Mucosa of gallbladder (tissue), 1 donor: ENCODE measurements at regions not wholly inside any gene's neighbourhood (a gene's known extent, or its start where the extent isn't known, plus 50 kb on each side); places are given as distances from the start of the nearest gene placed in this dataset.

Experiments used
- DNase-seq: peaks from one replicate; pipeline ENCODE4 v3.0.0-alpha.2; 2020; ENCODE audit warnings: low spot score
- donor health status: DM: no; HTN: no; CAD: no.

DNA sequence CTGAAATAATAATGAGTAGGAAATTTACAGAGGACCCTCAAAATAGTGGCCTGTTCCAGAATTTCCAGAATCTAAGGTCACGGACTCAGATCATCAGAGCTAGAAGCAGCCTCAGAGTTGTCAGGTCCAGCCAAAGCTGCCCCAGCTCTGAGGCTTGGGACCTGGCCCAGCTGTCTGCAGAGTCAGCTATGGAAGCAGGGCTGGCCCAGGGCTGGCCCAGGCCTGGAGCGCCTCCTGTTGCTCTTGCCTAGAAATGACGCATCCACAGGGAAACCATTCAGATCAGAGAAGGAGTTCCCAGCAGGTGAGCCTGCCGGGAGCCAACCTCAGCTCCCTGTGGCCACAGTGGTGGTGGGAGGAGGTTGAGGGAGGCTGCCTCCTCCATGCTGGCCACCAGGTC is 106.7 kb upstream of the ARL4C start:
- no peak for DNase-seq

DNA sequence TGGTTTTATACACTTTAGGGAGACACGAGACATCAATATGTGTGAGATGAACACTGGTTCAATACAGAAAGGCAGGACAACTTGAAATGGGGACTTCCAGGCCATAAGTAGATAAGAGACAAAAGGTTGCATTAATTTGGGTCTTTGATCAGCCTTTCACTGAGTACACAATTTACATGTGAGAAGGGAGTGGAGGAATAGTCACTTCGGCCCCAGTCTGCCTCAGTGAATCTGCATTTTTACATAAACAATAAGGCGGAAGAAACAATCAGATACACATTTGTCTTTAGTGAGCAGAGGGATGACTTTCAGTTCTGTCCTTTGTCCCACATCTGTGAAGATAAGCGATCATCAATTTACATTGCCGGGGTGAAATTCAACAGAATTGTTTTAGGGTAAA is 104.3 kb upstream of the ARL4C start:
- DNase-seq: no peak

DNA sequence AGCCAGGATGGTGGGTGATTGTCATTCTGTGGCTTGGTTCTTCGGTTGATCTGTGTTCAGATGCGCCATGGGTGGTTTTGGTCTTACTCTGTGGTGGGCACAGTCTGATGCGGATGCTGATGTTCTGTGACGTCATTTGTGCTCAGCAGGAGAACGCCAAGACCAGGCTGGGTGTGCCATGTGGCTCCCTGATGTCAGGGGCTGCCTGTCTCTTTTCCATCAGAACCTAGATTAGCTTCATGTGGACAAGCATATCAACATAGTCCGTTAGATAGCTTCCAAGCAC is 100.6 kb upstream of the ARL4C start:
- no peak for DNase-seq

DNA sequence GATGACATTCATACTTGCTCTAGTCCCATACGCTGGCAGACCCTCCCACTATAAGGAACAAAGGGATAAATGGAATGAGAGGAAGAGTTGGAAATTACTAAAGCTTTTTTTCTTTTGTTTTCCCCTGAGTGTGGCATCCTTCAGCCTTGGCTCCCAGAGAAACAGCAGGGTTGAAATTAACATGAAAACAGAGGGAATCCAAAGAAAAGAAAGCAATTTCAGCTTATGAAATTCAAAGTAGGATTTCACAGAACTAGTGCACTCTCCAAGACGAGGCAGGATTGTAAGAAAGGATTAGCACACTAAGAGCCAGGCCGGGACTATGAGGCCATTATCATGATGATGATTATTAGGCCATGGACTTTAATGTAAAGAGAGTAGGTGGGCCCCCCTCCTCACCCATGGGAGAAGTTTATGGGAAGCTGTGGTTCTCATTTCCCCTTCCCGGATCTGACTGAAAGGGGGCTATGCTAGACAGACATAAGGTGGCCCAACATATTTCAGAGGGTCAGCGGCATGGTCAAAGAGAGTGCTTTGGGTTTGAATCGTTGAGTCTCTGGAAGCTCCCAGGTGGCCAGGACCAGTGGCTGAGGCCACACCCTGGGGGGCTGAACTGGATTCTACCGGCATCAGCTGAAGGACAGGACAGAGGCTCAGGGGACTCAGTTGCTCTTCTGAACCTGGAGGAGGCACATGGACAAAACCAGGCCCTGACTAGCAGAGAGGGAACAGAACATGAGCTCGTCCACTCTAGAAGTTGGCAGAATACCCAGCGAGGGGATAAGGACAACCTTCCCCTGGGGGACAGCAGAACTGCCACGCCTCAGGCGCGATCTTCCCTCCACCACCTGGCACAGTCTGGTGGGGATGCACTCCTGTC is 100.1 kb upstream of the ARL4C start:
- no peak for DNase-seq

DNA sequence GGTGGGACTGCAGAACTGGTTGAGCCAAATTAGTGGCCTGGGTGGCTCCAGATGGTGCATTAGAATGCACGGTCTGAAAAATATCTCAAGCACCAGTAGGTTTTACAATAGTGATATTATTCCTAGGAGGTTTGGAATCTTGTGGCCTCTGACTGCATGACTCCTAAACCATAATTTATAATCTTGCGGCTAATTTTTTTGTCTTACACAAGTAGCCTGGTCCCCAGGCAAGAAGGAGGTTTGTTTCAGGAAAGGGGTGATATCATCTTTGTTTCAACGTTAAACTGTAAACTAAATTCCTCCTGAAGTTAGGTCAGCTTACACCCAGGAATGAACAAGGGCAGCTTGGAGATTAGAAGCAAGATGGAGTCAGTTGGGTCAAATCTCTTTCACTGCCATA is 98.9 kb upstream of the ARL4C start:
- no peak for DNase-seq

DNA sequence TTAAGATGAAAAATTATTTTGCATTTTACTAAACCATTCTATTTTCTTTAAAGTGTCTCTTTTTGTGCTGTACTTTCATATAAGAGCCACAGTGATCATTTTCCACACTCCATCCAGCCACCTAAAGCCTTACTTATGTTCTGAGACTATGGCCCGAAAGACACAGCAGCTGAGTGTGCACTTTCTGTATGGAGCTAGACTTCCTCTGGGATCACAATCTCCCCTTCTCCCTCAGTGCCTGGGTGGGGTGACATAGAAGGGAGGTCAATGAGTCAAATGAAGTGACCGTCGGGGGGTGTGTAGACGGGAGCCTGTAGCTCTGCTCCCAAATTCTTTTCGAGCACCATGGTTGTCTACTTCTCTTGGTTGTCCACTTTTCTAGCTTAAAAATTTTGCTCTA is 97.8 kb upstream of the ARL4C start:
- no peak for DNase-seq

DNA sequence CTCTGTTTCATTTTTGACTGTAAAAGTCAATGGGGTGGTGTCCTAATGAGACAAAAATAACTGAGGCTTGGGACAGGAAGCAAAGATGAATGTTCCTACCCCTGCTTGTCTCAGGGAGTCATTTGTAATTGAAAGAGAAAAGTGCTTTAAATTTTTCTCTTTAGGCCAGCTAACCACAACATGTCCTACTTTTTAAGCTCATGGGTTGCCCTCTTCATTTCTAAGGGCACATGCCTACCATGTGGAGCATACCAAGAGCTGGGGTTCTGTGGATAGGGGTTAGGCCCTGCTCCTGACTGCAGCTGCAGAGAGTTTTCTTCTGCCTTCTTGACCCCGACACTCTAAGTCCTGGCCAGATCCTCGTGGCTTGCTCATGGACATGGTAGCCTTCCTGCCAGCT is 96.8 kb upstream of the ARL4C start:
- DNase-seq: no peak

DNA sequence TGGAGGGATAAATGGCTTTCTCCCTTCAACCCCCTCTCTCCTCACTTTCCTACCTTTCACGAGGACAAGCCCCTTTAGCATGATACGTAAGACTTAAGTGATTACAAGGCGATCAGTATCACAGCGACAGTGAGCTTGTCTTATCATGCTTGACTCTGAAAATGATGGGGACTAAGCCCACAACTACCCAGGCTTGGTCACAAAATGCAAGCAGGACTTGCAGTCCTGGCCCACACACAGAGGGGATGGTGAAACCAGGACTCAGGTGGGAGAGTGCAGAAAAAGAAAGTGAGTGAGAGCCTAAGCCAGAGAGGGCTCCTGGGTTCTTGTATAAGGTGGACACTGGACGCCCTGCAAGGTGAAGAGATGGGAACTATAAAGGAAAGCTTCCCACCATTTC is 95.7 kb upstream of the ARL4C start:
- DNase-seq: no peak

DNA sequence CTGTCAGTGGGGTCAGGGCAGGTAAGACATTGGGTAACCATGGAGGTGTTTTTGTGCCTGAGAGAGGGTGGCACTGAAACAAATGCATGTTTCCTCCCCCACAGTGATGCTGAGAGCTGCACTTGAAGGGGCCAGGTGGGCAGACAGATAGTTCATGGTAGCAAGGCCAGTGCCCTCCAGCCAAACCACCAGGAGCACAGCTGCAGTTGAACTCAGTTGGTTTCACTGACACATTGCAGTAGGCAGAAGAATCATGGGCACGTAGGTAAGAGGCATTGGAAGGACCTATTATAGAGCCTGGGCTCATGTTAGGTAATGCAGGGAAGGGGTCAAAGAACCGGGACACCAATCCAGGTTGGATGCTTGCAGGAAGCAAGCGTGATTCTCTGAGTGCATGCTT is 93.2 kb upstream of the ARL4C start:
- DNase-seq: no peak

DNA sequence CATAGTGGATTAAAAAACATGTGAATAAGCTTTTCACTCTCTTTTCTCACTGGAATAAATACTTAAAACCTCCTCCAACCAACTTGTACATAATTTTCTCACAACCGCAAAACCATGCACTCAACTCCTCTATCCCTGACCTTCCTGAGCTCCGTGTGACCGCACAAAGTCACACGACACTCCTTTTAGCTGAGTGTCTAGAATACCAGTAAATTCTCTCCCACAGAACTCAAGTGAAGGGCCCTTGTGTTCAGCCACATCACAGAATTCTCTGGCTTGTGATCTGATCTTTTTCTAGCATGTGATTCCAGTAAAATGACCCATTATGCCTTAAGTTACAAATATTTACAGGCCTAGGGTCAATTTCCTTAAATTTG is 91.2 kb upstream of the ARL4C start:
- no peak for DNase-seq

DNA sequence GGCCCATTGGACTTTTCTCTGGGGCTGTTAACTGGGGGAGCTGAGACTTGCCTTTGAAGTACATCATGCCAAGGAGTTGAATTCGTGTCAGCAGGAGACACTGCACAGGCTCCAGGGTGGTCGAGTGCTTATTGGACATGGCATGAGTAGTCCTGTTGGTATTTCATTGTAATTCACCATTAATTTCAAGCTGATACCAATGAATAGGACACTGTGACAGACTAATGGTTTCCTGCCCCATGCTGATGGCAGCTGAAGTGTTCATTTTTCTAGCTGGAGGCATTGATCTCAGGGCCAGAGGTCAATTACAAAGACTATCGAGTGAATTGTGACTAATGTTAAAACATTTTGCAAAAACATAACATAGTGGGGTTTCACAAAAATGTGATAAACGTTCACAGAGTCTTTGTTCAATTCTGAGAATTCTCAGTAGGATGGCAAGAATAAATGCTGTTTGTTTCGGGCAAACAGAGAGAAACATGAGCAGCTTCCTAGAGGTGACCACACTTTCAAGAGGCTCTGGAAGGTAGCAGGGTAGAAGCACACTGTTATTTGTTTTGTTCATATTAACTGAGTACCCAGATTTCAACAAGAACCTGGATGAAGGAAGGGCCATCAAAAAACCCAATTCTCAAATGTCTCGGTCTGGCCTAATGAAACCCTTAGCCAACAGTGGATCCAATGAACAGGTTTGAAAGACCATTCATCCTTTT is 90.6 kb upstream of the ARL4C start:
- no peak for DNase-seq

DNA sequence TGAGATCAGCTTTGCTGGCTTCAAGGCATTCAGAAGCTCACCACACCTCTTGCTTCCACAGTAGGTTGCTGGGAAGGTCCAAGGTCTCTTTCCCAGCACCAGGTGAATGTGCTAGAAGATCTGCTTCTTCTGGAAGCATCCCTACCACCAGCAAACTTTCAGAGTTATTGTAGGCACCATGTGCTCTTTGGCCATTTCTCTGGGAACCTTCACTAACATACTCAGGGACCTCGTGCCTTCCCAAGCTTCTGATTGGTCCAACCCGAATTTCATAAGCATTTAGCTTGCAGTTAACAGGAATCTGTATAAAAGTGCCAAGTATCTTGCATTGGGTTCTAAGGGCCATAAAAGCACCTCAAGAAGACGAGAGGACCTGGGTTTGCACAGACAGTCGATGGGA is 86.5 kb upstream of the ARL4C start:
- DNase-seq: no peak

DNA sequence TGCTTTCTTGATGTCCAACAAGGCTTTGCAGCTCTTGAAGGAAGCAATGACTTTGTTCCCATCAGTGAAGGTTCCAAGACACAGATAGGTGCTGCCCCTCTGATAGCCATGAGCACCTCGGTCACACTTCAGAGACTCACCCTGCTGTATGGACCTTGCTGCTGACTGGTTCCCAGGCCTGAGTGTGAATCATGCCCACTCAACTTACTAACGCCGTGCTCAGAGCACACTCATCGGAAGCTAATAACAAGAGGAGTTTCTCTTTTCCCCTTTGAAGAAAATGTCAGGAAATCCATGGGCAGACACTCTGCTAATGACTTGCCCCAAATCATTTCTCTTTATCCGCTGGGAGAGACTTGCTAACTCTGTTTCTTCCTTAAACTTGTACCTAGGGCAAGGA is 83.8 kb upstream of the ARL4C start:
- DNase-seq: no peak

DNA sequence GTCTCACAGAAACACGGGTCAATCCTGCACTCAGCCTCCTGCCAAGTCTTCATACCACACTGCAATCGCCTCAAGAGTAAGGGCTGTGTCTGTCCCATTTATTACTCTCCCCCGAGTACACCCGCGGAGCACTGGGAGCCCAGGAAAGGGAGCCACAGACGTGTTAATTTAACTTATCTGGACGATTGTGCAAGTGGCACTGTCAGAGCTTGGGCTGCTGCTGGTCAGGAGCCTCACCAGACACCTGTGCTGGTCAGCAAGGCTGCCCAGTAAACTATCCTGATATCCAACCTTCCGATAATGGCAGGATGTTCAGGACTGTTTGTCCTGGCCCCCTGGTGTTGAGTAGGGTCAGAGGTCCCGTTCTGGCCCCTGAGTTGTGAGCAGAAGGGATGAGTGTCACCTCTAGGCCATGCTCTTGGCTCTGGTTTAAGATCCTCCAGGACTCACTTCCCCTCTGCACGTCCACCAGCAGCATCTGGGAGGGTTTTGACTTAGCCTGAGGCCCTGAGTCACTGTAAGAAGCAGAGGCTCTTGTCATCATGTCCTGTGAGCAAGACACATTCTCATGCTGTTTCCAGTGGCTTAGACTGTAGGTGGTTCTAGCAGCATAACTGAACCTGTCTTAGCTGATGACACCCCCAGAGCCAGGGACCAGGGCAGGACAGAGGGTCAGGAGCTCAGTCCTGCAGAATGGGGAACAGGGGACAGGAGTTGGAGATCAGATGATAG is 82.5 kb upstream of the ARL4C start:
- DNase-seq: no peak

DNA sequence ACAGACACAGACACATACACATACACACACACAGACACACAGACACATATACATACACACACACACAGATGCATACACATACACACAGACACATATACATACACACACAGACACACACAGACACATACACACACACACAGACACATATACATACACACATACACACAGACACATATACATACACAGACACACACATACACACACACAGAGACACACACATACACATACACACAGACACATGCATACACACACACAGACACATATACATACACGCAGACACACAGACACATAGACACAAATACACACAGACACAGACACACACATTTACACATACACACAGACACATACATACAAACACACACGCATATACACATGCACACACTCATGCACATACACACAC is 81.5 kb upstream of the ARL4C start:
- DNase-seq: no peak

DNA sequence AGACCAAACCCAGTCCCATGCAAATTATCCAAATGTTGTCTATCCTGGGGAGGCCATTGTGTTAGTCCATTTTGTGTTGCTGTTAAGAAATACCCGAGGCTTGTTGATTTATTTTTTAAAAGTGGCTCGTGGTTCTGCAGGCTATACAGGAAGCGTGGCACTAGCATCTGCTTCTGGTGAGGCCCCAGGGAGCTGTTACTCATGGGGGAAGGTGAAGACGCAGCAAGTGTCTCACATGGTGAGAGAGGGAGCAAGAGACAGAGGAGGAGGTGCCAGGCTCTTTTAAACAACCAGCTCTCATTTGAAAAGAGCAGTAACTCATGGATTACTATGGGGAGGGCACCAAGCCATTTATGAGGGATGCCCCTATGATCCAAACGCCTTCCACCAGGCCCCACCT is 80.3 kb upstream of the ARL4C start:
- no peak for DNase-seq

DNA sequence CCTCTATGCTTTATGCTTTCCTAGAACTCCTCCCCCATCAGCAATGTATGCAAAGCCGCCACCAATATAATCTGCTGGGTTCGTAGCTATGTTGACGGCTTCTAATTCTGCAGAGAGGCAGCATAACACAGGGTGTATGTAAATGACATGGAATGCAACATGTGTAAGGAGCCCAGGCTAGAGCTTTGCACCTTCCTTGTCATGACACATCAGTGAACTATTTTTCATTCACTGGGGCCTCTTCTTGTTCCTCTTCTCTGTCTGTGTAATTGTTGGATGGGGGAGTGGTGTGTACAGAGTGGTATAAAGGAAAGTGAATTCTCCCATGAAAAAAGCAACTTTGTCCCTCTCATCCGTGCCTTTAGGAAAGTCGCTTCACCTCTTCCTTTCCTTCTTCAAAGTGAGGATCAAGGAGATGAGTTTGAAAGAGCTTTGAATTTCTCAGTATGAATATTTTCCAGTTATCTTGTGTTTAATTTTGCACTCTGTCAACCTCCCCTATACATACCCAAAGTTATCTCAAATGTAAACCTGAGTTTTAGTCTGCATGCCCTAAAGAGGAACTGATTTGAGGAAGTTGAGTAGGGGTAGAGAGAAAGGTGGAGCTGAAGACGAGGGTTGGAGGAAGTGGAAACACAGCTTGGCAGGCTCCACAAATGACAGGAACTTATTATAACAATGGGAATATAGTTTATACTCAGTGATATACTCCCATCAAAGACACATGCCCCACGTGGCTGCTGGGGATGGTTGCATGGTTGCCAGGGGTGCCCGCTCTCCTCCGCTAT is 74.9 kb upstream of the ARL4C start:
- no peak for DNase-seq

DNA sequence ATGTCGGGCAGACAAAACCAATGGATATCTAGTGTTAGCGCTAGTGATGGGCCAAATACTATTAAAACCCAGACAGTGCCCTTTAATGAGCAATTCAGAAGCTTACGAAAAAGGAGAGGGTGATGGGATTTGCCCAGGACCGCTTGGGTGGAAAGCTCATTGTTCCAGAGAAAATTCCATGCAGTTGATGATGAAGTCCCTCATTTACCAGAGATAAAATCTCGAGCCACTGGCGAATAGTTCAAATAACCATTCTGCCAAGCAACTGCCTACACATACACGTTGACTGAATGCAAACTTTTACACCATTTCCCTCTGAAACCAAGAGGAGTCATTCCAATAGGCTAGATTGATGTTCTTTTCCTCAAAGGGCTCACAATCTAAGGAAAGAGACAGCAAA is 73.6 kb upstream of the ARL4C start:
- no peak for DNase-seq

DNA sequence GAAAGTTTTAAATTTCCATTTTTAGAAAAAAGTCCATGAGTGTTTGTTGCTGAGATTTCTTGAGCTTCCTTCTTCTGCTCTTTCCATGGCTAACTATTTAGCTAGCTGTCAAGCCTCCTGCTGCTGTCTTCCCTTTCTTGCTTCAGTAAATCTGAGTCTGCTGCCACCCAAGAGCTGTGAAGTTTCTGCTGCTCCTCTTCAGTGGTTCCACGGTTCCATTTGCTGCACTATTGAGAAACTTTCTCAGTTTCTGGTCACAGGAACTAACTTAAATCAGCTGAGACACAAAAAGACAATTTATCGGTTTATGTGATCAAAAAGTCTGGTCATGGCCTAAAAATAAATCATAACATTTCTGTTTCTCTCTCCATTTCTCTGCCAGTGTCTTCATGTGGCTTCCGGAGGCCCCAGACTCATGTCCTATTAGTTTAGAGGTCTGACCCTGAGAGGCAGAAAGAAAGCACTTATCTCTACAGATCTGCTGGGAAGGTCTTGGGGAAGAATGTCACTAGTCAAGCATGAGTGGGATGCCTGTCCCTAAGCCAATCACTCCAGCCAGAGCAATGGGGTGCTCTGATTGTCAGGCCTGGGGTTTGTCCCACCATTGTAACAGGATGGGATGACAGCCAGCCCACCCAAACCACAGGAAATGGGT is 73.0 kb upstream of the ARL4C start:
- no peak for DNase-seq

DNA sequence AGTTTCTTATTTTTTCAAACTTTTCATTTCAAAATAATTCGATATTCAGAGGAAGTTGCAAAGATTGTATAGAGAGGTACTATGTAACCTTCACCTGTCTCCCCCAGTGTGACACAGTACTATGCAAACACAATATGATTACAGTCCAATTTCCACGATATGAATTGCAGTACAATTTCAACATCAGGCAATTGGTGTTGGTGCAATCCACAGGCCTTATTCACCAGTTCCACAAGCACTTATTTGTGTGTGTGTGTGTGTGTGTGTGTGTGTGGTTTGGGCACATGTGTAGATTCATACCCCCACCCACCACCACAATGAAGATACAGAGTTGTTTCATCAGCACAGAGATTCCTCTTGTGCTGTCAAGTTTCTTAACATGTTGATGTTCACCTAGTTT is 69.7 kb upstream of the ARL4C start:
- DNase-seq: no peak

DNA sequence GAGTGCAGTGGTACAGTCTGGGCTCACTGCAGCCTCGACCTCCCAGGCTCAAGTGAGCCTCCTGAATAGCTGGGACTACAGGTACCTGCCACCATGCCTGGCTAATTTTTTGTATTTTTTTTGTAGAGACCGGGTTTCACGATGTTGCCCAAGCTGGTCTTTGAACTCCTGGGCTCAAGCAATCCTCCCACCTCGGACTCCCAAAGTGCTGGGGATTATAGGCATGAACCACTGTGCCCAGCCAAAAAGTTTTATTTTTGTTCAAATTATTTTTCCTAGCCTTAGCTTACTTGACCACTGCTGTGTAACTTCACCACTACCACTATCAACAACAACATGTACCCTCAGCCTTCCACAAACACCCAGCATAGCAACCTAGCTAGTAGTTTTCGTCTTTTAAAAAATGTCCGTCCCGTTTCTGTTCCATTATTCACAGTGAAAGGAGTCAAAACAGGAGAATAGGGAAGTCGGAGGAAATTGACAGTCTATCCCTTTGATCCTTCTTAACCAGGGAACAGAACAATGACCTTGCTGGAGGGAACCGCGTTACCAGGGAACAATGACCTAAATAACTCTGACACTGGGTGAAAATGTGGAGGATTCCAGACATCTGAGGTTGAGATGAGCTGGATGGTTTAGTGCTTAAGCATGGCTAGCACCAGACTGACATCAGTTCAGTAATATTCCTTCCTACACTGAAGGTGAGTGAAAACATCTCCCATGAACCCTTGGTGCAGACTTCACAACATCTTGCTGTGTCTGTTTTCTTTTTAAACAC is 69.2 kb upstream of the ARL4C start:
- no peak for DNase-seq
